HEK293 (cell line): ENCODE measurements at regions not wholly inside any gene's neighbourhood (a gene's known extent, or its start where the extent isn't known, plus 50 kb on each side); places are given as distances from the start of the nearest gene placed in this dataset.

Source experiments
- CTCF ChIA-PET: fragments of 350-600 bp; formaldehyde crosslinking; extraction: SDS; loops from one replicate; lab custom pipeline; 2021; ENCODE audit warnings: antibody characterized with exemption; lab: Yijun Ruan, JAX
- POLR2A ChIA-PET: fragments of 300-600 bp; formaldehyde crosslinking; extraction: SDS; loops from one replicate; lab custom pipeline; 2020; ENCODE audit warnings: antibody characterized with exemption, inconsistent platforms; lab: Yijun Ruan, JAX
- H3K27ac ChIP-seq: fragments of 200-500 bp; sonication (Bioruptor generic); 2 replicates; pipeline ENCODE4 v1.5.1; 2014; ENCODE audit warnings: low read depth, low read length, control low read depth, inconsistent platforms; ENCODE audit errors: extremely low read depth
- H3K36me3 ChIP-seq, 2 experiments: fragments of 200-500 bp in 1 of 2; sonication (Bioruptor generic) in 1 of 2; 1 replicate in 1 of 2; 2 replicates in 1 of 2; pipeline ENCODE4 v1.5.1; 2014 to 2017; ENCODE audit warnings: inconsistent platforms in 2 of 2, low read length in 2 of 2; ENCODE audit not compliant: control insufficient read depth in 2 of 2, insufficient read depth in 1 of 2
- H3K4me1 ChIP-seq: fragments of 200-500 bp; sonication (Bioruptor generic); 2 replicates; pipeline ENCODE4 v1.5.1; 2014; ENCODE audit warnings: mild to moderate bottlenecking, low read length, inconsistent platforms; ENCODE audit not compliant: control insufficient read depth, insufficient read depth
- H3K4me3 ChIP-seq: 2 replicates; pipeline ENCODE4 v1.5.1; 2011; ENCODE audit warnings: low read depth, mild to moderate bottlenecking, control low read depth, low read length, moderate library complexity
- H3K9me3 ChIP-seq: fragments of 200-500 bp; sonication (Bioruptor generic); 2 replicates; pipeline ENCODE4 v1.5.1; 2014; ENCODE audit warnings: low read depth, low read length, inconsistent platforms; ENCODE audit not compliant: control insufficient read depth, insufficient read depth
- KLF8 ChIP-seq: fragments of 450-650 bp; formaldehyde crosslinking; IDR thresholded peaks from 2 replicates; pipeline ENCODE4 v1.5.1; 2016; ENCODE audit warnings: missing biosample characterization, missing genetic modification characterization
- KLF9 ChIP-seq: fragments of 450-650 bp; formaldehyde crosslinking; IDR thresholded peaks from 2 replicates; pipeline ENCODE4 v1.5.1; 2016; ENCODE audit warnings: missing biosample characterization, missing genetic modification characterization, low read depth
- MEIS1 ChIP-seq: sonication (generic); formaldehyde crosslinking; IDR thresholded peaks from 2 replicates; pipeline ENCODE4 v1.8.1; 2022; ENCODE audit warnings: missing genetic modification reagents, mild to moderate bottlenecking, borderline replicate concordance
- OSR2 ChIP-seq: fragments of 450-650 bp; formaldehyde crosslinking; IDR thresholded peaks from 2 replicates; pipeline ENCODE4 v1.5.1; 2016; ENCODE audit warnings: missing biosample characterization, missing genetic modification characterization
- SCRT1 ChIP-seq: fragments of 450-650 bp; formaldehyde crosslinking; IDR thresholded peaks from 2 replicates; pipeline ENCODE4 v1.5.1; 2016; ENCODE audit warnings: missing biosample characterization, missing genetic modification characterization, borderline replicate concordance
- SCRT2 ChIP-seq: fragments of 450-650 bp; formaldehyde crosslinking; IDR thresholded peaks from 2 replicates; pipeline ENCODE4 v1.5.1; 2016; ENCODE audit warnings: missing biosample characterization, missing genetic modification characterization
- ZBTB11 ChIP-seq: fragments of 450-650 bp; formaldehyde crosslinking; conservative IDR thresholded peaks from 2 replicates; pipeline ENCODE4 v1.5.1; 2016; ENCODE audit warnings: low read depth, missing biosample characterization, missing genetic modification characterization
- ZBTB20 ChIP-seq: fragments of 450-650 bp; formaldehyde crosslinking; IDR thresholded peaks from 2 replicates; pipeline ENCODE4 v1.5.1; 2016; ENCODE audit warnings: missing biosample characterization, missing genetic modification characterization
- ZFP37 ChIP-seq: fragments of 450-650 bp; formaldehyde crosslinking; IDR thresholded peaks from 2 replicates; pipeline ENCODE4 v1.5.1; 2016; ENCODE audit warnings: missing biosample characterization, missing genetic modification characterization
- ZNF18 ChIP-seq: fragments of 450-650 bp; formaldehyde crosslinking; IDR thresholded peaks from 2 replicates; pipeline ENCODE4 v1.5.1; 2016; ENCODE audit warnings: missing biosample characterization, missing genetic modification characterization
- ZNF2 ChIP-seq: fragments of 450-650 bp; formaldehyde crosslinking; IDR thresholded peaks from 2 replicates; pipeline ENCODE4 v1.5.1; 2016; ENCODE audit warnings: missing biosample characterization, missing genetic modification characterization
- ZNF214 ChIP-seq: fragments of 450-650 bp; formaldehyde crosslinking; IDR thresholded peaks from 2 replicates; pipeline ENCODE4 v1.5.1; 2017; ENCODE audit warnings: missing biosample characterization, mild to moderate bottlenecking, missing genetic modification characterization, borderline replicate concordance
- ZNF266 ChIP-seq: fragments of 450-650 bp; formaldehyde crosslinking; IDR thresholded peaks from 2 replicates; pipeline ENCODE4 v1.5.1; 2016; ENCODE audit warnings: missing biosample characterization, missing genetic modification characterization, low read depth
- ZNF354C ChIP-seq: fragments of 450-650 bp; formaldehyde crosslinking; IDR thresholded peaks from 2 replicates; pipeline ENCODE4 v1.5.1; 2016; ENCODE audit warnings: missing biosample characterization, missing genetic modification characterization, low read depth, borderline replicate concordance
- ZNF394 ChIP-seq: fragments of 450-650 bp; formaldehyde crosslinking; IDR thresholded peaks from 2 replicates; pipeline ENCODE4 v1.5.1; 2016; ENCODE audit warnings: missing biosample characterization, missing genetic modification characterization, mild to moderate bottlenecking, moderate library complexity, borderline replicate concordance
- ZNF513 ChIP-seq: fragments of 450-650 bp; IDR thresholded peaks from 2 replicates; pipeline ENCODE4 v1.5.1; 2018; ENCODE audit warnings: missing biosample characterization, missing genetic modification characterization
- ZNF558 ChIP-seq: fragments of 450-650 bp; formaldehyde crosslinking; IDR thresholded peaks from 2 replicates; pipeline ENCODE4 v1.5.1; 2016; ENCODE audit warnings: missing biosample characterization, missing genetic modification characterization
- ZNF704 ChIP-seq: fragments of 450-650 bp; formaldehyde crosslinking; IDR thresholded peaks from 2 replicates; pipeline ENCODE4 v1.5.1; 2016; ENCODE audit warnings: missing biosample characterization, missing genetic modification characterization
- ZNF747 ChIP-seq: fragments of 450-650 bp; formaldehyde crosslinking; IDR thresholded peaks from 2 replicates; pipeline ENCODE4 v1.5.1; 2016; ENCODE audit warnings: missing biosample characterization, missing genetic modification characterization
- TF ChIP-seq, protein P1 (sequence below): fragments of 450-650 bp; formaldehyde crosslinking; IDR thresholded peaks from 2 replicates; pipeline ENCODE4 v1.5.1; 2017; ENCODE audit warnings: missing biosample characterization, missing genetic modification characterization

DNA sequence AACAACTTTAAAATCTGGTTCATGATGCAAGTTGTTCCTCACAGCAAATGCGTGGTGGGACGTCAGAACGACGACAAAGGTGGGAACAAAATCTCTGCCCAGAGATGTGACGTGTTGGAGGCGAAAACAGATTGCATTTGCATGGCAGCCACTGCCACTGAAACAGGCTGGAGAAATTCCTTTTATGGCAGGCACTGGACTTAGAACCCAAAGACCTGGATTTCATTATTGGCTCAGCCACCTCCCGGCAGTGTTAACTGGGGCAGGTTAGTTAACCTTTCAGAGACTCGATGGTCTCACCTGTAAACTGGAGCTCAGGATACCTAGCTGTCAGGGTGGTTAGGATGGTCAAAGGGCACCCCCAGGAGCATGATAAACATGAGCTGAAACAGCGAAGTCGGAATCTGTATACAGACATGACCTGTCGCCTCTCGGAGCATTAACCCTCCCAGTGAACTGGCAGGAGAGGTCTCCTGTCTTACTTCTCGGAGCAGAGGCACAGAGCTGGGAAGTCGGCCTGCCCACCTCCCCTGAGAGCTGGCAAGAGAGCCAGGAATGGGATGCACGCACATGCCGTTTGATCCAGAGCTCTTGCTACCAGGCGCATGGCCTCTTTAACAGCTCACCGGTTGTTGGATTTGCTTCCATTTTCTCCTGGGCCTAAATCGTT, 59.2 kb upstream of the TARBP1 start:
- no peak for TF ChIP-seq ZNF354C (tag by site-specific recombination)
- no peak for TF ChIP-seq ZFP37 (tag by site-specific recombination)
- no peak for TF ChIP-seq ZNF394
- TF ChIP-seq KLF9 (tag by site-specific recombination), result no peak
- no peak for TF ChIP-seq ZNF558 (tag by site-specific recombination)
- peak; percentile 80 for TF ChIP-seq SCRT2 (tag by site-specific recombination)
- TF ChIP-seq ZBTB20 (tag by site-specific recombination), result peak; percentile 39
- TF ChIP-seq ZNF2 (tag by site-specific recombination), result no peak
- no peak for TF ChIP-seq ZNF18 (tag by site-specific recombination)
- Histone ChIP-seq H3K27ac (no peak overlapping the region), H3K4me1 (peaks cover 33% of the 10 kb centered on the region), H3K4me3 (no peak overlapping the region), H3K36me3 (no peaks in the 10 kb centered on the region), H3K9me3 (no peaks in the 10 kb centered on the region)
- ChIA-PET CTCF (interaction anchor here (0.6 to 1.6 kb wide), 4 partner anchors 16 to 718 kb away, joined by 3 to 5 read pairs (median 4); no protein-coding TSS in a partner anchor), POLR2A (interaction anchor here (0.6 kb wide), 1 partner anchor 388 kb away, joined by 3 read pairs; no protein-coding TSS in a partner anchor)

- POLR2A ChIA-PET, result no interaction called here
- H3K36me3 ChIP-seq, result no peaks in the 10 kb centered on the region
- H3K27ac ChIP-seq, result no peak overlapping the region
- TF ChIP-seq, protein P1, sequence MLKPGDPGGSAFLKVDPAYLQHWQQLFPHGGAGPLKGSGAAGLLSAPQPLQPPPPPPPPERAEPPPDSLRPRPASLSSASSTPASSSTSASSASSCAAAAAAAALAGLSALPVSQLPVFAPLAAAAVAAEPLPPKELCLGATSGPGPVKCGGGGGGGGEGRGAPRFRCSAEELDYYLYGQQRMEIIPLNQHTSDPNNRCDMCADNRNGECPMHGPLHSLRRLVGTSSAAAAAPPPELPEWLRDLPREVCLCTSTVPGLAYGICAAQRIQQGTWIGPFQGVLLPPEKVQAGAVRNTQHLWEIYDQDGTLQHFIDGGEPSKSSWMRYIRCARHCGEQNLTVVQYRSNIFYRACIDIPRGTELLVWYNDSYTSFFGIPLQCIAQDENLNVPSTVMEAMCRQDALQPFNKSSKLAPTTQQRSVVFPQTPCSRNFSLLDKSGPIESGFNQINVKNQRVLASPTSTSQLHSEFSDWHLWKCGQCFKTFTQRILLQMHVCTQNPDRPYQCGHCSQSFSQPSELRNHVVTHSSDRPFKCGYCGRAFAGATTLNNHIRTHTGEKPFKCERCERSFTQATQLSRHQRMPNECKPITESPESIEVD (tag by site-specific recombination), result no peak
- TF ChIP-seq ZNF747, result no peak
- TF ChIP-seq ZNF266 (tag by site-specific recombination), result no peak
- TF ChIP-seq ZNF214, result no peak
- TF ChIP-seq OSR2, result no peak
- no peak for TF ChIP-seq MEIS1 (CRISPR knock-in tag)
- TF ChIP-seq ZNF513, result no peak
- TF ChIP-seq SCRT1 (tag by site-specific recombination), result no peak
- no peak for TF ChIP-seq ZBTB11 (tag by site-specific recombination)
- no peak for TF ChIP-seq ZNF704 (tag by site-specific recombination)
- no peak for TF ChIP-seq KLF8 (tag by site-specific recombination)
- H3K9me3 ChIP-seq, result no peaks in the 10 kb centered on the region
- no peak overlapping the region for H3K4me3 ChIP-seq
- CTCF ChIA-PET, result interaction anchor here (0.6 to 1.6 kb wide), 3 partner anchors 14 to 37 kb away, joined by 3 to 5 read pairs (median 4); no protein-coding TSS in a partner anchor
- peaks cover 32% of the 10 kb centered on the region for H3K4me1 ChIP-seq
Observed at GRCh38 chr1:234537236-234537635, 58.3 kb upstream of the TARBP1 start.
